ENCODE measurements at regions not wholly inside any gene's neighbourhood (a gene's known extent, or its start where the extent isn't known, plus 50 kb on each side); places are given as distances from the start of the nearest gene placed in this dataset.

DNA sequence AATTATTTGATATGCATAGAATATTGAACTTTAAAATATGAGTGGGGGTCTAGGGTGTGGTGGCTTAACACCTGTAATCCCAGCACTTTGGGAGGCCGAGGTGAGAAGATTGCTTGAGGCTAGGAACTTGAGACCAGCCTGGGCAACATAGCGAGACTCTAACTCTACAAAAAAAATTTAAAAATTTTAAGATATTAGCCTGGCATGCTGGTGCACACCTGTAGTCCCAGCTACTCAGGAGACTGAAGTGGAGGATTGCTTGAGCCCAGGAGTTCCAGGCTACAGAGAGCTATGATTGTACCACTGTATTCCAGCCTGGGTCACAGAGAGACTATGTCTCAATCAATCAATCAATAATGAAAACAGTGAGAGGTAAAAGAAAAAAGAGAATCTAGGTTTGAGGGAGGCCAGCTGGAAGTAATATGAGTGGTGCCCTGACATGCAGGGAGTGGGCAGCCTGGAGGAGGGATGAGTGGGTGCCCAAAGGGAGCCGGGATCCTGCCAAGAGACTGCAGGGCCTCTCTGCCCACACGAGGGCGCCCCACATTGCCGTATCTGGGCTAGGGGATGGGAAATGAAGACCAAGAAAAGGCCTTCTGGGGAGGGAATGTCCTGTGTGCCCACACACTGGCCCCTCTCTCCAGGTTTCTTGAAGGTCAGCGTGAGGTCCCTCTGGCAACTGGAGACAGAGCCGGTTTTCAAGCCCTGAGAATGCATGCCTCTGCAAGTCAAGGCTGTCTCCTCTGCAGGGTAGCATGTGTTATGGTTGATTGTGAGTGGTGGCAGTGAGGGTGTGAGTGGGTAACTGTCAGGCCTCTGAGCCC, 93.9 kb upstream of the PPM1J start:
- Histone ChIP-seq H3K27ac (no peak overlapping the region), H3K27me3 (replicated peaks; ENCODE audit: insufficient read depth) (no peaks in the 10 kb centered on the region), H3K4me3 (no peak overlapping the region), H3K4me1 (replicated peaks) (no peaks in the 10 kb centered on the region), H3K9me3 (no peaks in the 10 kb centered on the region), H3K36me3 (no peaks in the 10 kb centered on the region)
- WGBS = 31% methylated on average over 8 of the region's 8 CpGs
- intact Hi-C loops (cut with DNase I) = loop anchor here (5.0 kb wide), 1 partner anchor 233 kb away; no protein-coding TSS in a partner anchor
- TF ChIP-seq, protein P1, sequence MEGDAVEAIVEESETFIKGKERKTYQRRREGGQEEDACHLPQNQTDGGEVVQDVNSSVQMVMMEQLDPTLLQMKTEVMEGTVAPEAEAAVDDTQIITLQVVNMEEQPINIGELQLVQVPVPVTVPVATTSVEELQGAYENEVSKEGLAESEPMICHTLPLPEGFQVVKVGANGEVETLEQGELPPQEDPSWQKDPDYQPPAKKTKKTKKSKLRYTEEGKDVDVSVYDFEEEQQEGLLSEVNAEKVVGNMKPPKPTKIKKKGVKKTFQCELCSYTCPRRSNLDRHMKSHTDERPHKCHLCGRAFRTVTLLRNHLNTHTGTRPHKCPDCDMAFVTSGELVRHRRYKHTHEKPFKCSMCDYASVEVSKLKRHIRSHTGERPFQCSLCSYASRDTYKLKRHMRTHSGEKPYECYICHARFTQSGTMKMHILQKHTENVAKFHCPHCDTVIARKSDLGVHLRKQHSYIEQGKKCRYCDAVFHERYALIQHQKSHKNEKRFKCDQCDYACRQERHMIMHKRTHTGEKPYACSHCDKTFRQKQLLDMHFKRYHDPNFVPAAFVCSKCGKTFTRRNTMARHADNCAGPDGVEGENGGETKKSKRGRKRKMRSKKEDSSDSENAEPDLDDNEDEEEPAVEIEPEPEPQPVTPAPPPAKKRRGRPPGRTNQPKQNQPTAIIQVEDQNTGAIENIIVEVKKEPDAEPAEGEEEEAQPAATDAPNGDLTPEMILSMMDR (IDR thresholded peaks at IDR 0.05) = peak; percentile 29 to 70 (median 65)
- TF ChIP-seq POLR2A (IDR thresholded peaks at IDR 0.05) = no peak
- TF ChIP-seq POLR2AphosphoS5 (IDR thresholded peaks at IDR 0.05) = no peak
- DNase-seq (ENCODE audit: low spot score) = peak; percentile 57

DNA sequence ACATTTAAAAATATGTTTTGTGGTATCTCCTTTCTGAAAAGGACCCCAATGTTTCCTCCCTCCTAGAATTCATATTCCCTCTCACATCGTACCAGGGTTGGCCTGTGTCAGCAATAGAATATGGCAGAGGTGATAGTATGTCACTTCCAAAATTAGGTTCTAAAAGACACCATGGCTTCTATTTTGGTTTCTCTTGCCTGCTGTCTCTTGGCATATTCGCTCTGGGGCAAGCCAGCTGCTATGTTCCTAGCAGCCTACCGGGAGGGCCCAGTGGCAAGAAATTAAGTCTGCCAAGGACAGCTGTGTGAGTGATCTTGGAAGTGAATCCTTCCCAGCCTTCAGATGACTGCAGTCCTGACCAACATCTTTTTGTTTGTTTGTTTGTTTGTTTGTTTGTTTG, 92.9 kb upstream of the PPM1J start:
- Histone ChIP-seq H3K4me1 (replicated peaks) (no peaks in the 10 kb centered on the region), H3K27ac (no peak overlapping the region), H3K9me3 (no peaks in the 10 kb centered on the region), H3K4me3 (no peak overlapping the region), H3K36me3 (no peaks in the 10 kb centered on the region), H3K27me3 (replicated peaks; ENCODE audit: insufficient read depth) (no peaks in the 10 kb centered on the region)
- DNase-seq (ENCODE audit: low spot score) = no peak
- 100% methylated on average over 3 of the region's 3 CpGs for WGBS
- TF ChIP-seq POLR2A (IDR thresholded peaks at IDR 0.05) (no peak), POLR2AphosphoS5 (IDR thresholded peaks at IDR 0.05) (no peak)
- TF ChIP-seq, protein P1 (IDR thresholded peaks at IDR 0.05) = no peak
- intact Hi-C loops (cut with DNase I) = loop anchor here (5.0 kb wide), 1 partner anchor 234 kb away; no protein-coding TSS in a partner anchor

DNA sequence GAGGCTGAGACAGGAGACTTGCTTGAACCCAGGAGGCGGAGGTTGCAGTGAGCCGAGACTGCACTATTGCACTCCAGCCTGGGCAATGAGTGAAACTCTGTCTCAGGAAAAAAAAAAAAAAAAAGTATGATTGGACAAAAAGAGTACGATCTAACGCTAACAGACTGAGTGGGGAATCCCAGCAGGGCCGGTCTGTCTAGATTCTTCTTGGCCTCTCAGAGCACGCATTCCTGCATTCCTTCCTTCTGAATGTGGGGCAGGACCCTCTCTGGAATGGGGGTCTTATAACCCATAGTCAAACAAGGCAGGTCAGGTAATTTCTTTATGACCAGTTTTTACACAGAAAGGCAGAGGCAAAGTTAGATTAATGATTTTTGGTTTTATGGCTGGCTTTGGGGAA, 92.0 kb upstream of the PPM1J start:
- Histone ChIP-seq H3K9me3 (no peaks in the 10 kb centered on the region), H3K27ac (no peak overlapping the region), H3K4me3 (no peak overlapping the region), H3K4me1 (replicated peaks) (no peaks in the 10 kb centered on the region), H3K27me3 (replicated peaks; ENCODE audit: insufficient read depth) (no peaks in the 10 kb centered on the region), H3K36me3 (no peaks in the 10 kb centered on the region)
- WGBS = 44% methylated on average over 6 of the region's 6 CpGs
- intact Hi-C loops (cut with DNase I) = loop anchor here (5.0 kb wide), 1 partner anchor 235 kb away; no protein-coding TSS in a partner anchor
- TF ChIP-seq POLR2AphosphoS5 (IDR thresholded peaks at IDR 0.05) (no peak), POLR2A (IDR thresholded peaks at IDR 0.05) (no peak)
- TF ChIP-seq, protein P1 (IDR thresholded peaks at IDR 0.05) = no peak
- DNase-seq (ENCODE audit: low spot score) = no peak

DNA sequence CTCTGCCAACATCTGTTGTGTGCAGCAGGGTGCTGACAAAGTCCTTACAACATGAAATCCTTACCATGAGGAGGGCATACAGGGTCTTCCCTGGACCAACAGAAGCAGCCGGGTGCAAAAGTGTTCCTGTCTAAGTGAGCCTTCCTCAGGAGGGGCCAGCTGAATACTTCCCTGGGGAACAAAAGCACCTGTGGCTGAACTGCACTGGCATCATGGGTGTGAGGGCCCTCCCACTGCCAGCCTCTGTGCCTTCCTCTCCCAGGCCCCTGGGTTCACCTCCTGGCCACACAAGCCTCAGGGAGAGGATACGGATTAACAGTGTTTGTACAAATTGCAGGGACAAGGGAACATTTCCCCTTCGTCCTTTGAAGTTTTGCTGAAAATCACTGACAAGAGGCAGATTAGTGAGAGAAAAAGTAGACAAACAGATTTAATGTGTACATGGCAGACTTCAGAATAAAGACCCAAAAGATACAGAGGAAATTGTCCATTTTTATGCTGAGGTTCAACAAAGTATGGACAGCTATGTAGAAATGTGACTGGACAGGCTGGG, 91.0 kb upstream of the PPM1J start:
- DNase-seq (ENCODE audit: low spot score) = no peak
- Histone ChIP-seq H3K4me3 (no peak overlapping the region), H3K36me3 (no peaks in the 10 kb centered on the region), H3K27me3 (replicated peaks; ENCODE audit: insufficient read depth) (no peaks in the 10 kb centered on the region), H3K4me1 (replicated peaks) (no peaks in the 10 kb centered on the region), H3K27ac (no peak overlapping the region), H3K9me3 (no peaks in the 10 kb centered on the region)
- intact Hi-C loops (cut with DNase I) = loop anchor here (5.0 kb wide), 1 partner anchor 236 kb away; no protein-coding TSS in a partner anchor
- no peak for TF ChIP-seq POLR2AphosphoS5 (IDR thresholded peaks at IDR 0.05)
- TF ChIP-seq, protein P1 (IDR thresholded peaks at IDR 0.05) = no peak
- TF ChIP-seq POLR2A (IDR thresholded peaks at IDR 0.05) = no peak
- WGBS = 80% methylated on average over 3 of the region's 3 CpGs
